Loucy (cell line): ENCODE measurements at regions not wholly inside any gene's neighbourhood (a gene's known extent, or its start where the extent isn't known, plus 50 kb on each side); places are given as distances from the start of the nearest gene placed in this dataset.

ENCODE experiments used
- CTCF ChIP-seq: fragments of 200-600 bp; sonication (generic); conservative IDR thresholded peaks from 2 replicates; pipeline ENCODE4 v1.5.1; 2014; ENCODE audit warnings: mild to moderate bottlenecking, antibody characterized with exemption, low read length
- EZH2phosphoT487 ChIP-seq: fragments of 200-600 bp; IDR thresholded peaks from 2 replicates; pipeline ENCODE4 v1.6.1; 2018; ENCODE audit warnings: antibody characterized with exemption, mild to moderate bottlenecking, moderate library complexity, borderline replicate concordance

GRCh38 chr4:13794819-13795565, 167.5 kb upstream of the BOD1L1 start:
- TF ChIP-seq CTCF (no peak), EZH2phosphoT487 (no peak)
